KOPT-K1 (cell line): ENCODE measurements at regions not wholly inside any gene's neighbourhood (a gene's known extent, or its start where the extent isn't known, plus 50 kb on each side); places are given as distances from the start of the nearest gene placed in this dataset.

ENCODE experiments used
- H3K27ac ChIP-seq: fragments of 200-600 bp; sonication (generic); 2 replicates; pipeline ENCODE4 v1.5.1; 2016; ENCODE audit warnings: antibody characterized with exemption, mild to moderate bottlenecking, low read depth, low read length; ENCODE audit not compliant: poor library complexity, severe bottlenecking
- H3K36me3 ChIP-seq: fragments of 200-600 bp; sonication (generic); 2 replicates; pipeline ENCODE4 v1.5.1; 2017; ENCODE audit warnings: antibody characterized with exemption, mild to moderate bottlenecking, low read length, moderate library complexity; ENCODE audit not compliant: insufficient read depth
- H3K9me3 ChIP-seq: fragments of 200-600 bp; sonication (generic); 2 replicates; pipeline ENCODE4 v1.5.1; 2017; ENCODE audit warnings: antibody characterized with exemption, low read length, mild to moderate bottlenecking; ENCODE audit not compliant: insufficient read depth, poor library complexity, severe bottlenecking

GRCh38 chr6:43874814-43875590 lies 105.0 kb downstream of the VEGFA start:
- Histone ChIP-seq H3K9me3 (no peaks in the 10 kb centered on the region), H3K27ac (no peak overlapping the region), H3K36me3 (no peaks in the 10 kb centered on the region)

DNA sequence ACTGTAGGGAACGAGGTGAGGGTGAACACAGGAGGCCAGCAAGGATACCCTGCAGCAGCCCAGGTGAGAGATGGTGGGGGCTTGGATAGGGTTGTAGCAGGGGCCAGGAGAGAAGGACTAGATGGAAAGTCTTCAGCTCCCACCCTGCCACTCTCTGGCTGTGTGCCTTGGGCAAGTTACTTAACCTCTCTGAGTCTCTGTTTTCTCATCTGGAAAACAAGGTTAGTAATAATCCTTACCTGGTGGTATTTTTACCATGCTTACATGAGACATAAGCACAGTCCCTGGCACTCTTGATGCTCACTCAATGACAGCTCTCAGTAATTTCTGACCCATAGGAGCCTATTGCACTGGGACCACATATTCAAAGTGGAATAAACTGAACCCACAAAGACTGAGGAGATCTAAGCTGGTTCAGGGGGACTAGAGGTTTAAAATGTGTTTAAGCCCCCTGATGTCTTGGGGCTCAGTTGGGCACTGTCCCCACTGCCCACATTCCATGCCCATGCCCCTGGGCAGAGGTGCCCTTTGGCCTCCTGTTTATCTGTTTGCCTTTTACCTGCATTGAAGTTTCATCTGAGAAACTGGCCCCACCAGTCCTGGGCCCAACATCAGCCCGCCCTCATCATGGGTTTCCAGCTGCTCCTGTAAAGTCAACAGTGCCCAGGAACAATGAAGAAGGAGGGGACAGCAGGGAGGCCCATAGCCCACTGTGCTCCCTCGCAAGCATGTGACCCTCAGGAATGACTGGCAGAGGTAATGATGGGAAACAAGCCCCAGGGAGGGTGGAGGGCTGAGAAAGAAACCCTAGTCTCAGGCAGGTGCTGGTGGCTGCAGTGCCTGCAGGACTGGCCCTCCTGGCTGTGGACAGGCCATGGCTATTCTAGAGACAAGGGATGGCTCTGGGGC lies 104.0 kb downstream of the VEGFA start:
- Histone ChIP-seq H3K9me3 (no peaks in the 10 kb centered on the region), H3K36me3 (no peaks in the 10 kb centered on the region), H3K27ac (no peak overlapping the region)

DNA sequence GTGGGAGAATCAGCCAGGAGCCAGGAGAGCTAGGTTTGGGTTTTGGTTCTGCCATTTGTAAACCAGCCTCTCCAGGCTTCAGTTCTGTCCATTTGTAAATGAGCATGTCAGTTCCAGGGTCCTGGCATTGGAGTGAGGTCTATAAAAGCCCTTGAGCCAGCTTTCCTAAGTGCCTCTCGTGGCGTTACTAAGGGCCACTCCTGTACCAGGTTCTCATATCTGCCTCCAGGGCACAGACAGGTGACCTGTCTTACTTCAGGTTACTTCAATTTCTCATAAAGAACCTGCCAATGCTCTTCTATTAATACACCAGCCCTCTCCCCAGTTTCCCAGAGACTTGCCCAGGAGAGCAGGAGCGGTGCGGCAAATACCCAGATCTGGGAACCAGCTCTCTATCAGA lies 101.9 kb downstream of the VEGFA start:
- Histone ChIP-seq H3K9me3 (no peaks in the 10 kb centered on the region), H3K36me3 (no peaks in the 10 kb centered on the region), H3K27ac (no peak overlapping the region)

DNA sequence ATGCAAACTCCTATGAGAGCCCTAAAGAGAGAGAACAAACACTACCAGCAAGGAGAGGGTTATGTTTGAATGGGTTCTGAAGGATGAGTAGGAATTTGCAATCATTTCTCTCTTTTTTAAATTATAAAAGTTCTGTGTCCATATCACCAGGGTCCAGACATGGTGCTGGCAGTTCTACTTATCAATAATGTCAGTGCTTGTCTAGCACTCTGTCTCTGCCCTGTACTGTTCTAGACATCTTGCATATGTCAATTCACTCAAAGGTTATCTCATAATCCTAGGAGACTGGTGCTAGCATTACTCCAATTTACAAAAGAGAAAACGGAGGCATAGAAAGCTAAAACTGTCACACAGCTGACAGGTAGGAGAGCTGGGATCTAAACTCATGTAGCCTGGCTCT lies 101.3 kb downstream of the VEGFA start:
- Histone ChIP-seq H3K9me3 (no peaks in the 10 kb centered on the region), H3K36me3 (no peaks in the 10 kb centered on the region), H3K27ac (no peak overlapping the region)

- Histone ChIP-seq H3K36me3 (no peaks in the 10 kb centered on the region), H3K9me3 (no peaks in the 10 kb centered on the region), H3K27ac (no peak overlapping the region)
These were observed 100.7 kb downstream of the VEGFA start for GRCh38 chr6:43870660-43871061.

- H3K27ac ChIP-seq: no peak overlapping the region
- H3K36me3 ChIP-seq: no peaks in the 10 kb centered on the region
- H3K9me3 ChIP-seq: no peaks in the 10 kb centered on the region
These were observed 100.0 kb downstream of the VEGFA start for GRCh38 chr6:43869792-43870659.

GRCh38 chr6:43869079-43869710 lies 99.2 kb downstream of the VEGFA start:
- Histone ChIP-seq H3K27ac (no peak overlapping the region), H3K36me3 (no peaks in the 10 kb centered on the region), H3K9me3 (no peaks in the 10 kb centered on the region)

GRCh38 chr6:43868467-43868866 lies 98.5 kb downstream of the VEGFA start:
- Histone ChIP-seq H3K36me3 (no peaks in the 10 kb centered on the region), H3K9me3 (no peaks in the 10 kb centered on the region), H3K27ac (no peak overlapping the region)

DNA sequence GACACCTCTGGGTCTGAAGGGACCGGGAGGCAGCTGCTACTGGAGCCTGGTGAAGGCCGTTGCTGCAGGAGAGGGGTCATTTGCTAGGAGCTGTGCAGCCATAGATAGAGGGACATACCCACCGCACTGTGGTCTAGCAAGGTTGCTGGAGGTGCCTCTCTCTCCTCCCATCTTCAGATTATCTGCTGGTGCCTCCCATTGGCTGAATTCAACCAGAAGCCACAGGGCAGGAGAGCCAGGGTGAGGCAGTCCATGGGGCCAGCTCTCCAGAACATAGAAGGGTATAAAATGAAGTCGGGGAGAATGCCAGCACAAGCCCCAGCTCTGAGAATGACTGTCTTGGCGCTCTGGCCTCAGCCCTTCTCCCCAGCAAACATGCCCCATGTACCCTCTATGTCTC lies 98.0 kb downstream of the VEGFA start:
- no peak overlapping the region for H3K27ac ChIP-seq
- no peaks in the 10 kb centered on the region for H3K36me3 ChIP-seq
- no peaks in the 10 kb centered on the region for H3K9me3 ChIP-seq

DNA sequence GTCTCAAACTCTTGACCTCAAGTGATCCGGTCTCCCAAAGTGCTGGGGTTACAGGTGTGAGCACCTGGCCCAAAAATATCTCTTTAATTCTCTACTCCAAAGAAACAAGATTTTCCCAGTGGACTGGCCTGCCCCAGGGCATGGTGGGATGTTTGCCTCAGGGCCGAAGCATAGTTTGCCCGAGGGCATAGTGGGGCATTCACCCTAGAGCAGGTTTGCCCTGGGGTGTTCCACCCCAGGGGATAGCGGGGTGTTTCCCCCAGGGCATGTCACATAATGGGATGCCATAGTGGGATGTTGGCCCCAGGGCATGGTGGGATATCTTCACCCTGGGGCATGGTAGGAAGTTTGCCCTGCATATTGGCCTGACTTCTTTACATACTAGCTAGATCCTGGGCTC lies 97.2 kb downstream of the VEGFA start:
- Histone ChIP-seq H3K36me3 (no peaks in the 10 kb centered on the region), H3K9me3 (no peaks in the 10 kb centered on the region), H3K27ac (no peak overlapping the region)

- no peaks in the 10 kb centered on the region for H3K9me3 ChIP-seq
- H3K36me3 ChIP-seq: no peaks in the 10 kb centered on the region
- no peak overlapping the region for H3K27ac ChIP-seq
These were observed 96.1 kb downstream of the VEGFA start for GRCh38 chr6:43865932-43866645.

DNA sequence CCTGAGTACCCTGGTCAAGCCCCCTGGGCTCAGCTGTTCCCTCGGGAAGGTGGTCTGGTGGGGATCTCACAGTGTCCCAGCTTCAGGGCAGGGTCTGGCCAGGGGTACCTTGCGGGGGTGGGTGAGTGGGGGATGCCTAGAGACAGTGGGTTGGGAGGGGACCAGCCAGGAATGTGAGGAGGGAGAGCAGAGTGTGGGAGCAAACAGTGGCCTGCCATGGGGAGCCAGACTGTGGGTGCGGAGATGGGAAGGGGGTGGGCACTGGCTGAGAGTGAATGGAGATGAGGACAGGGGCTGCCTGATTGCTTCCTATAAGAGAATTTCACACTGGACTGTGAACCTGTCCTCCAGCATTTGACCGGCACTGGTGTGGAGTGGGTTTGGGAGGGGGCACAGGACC lies 95.1 kb downstream of the VEGFA start:
- no peaks in the 10 kb centered on the region for H3K36me3 ChIP-seq
- H3K27ac ChIP-seq: no peak overlapping the region
- no peaks in the 10 kb centered on the region for H3K9me3 ChIP-seq

DNA sequence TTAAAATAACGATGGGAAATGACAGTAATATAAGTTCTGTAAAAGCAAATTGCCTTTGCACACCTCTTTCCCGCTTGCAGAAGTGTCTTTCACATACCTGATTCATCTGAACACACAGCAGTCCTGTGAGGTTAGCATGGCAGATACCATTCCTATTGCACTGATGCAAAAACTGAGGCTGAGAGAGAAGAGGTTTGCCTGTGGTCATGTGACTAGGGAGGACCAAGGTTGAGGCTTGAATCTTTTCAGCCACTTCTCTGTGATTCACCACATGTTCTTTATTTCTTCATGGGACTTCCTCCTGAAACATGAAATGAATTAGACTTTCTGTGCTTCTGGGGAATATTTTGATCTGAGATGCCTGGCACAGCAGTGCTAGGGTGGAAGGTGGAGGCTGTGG lies 92.9 kb downstream of the VEGFA start:
- H3K27ac ChIP-seq: no peak overlapping the region
- H3K36me3 ChIP-seq: no peaks in the 10 kb centered on the region
- H3K9me3 ChIP-seq: no peaks in the 10 kb centered on the region

GRCh38 chr6:43861212-43861894 lies 91.3 kb downstream of the VEGFA start:
- Histone ChIP-seq H3K27ac (no peak overlapping the region), H3K36me3 (no peaks in the 10 kb centered on the region)

More at GRCh38 chr6:43861212-43861894, 91.3 kb downstream of the VEGFA start:
- H3K9me3 ChIP-seq: no peaks in the 10 kb centered on the region
